Hematopoietic multipotent progenitor cell treated with erythropoietin and hydrocortisone succinate and interleukin-3 and kit ligand, for 6 days (in vitro differentiated cells): ENCODE measurements at regions not wholly inside any gene's neighbourhood (a gene's known extent, or its start where the extent isn't known, plus 50 kb on each side); places are given as distances from the start of the nearest gene placed in this dataset.

Experiments used
- DNase-seq: peaks from one replicate; pipeline ENCODE4 v3.0.0-alpha.2; 2015

DNA sequence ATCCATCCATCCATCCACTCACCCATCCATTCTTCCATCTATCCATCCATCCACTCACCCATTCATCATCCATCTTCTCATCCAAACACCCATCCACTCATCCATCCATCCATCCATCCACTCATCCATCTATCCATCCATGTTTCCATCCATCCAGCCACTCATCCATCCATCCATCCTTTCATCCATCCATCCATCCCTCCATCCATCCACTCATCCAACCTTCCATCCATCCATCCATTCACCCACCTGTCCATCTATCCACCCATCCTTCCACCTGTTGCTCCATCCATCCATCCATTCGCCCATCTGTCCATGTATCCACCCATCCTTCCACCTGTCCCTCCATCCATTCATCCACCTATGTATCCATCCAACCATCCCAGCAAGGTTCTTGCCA, 378.4 kb upstream of the PFKP start:
- no peak for DNase-seq

- no peak for DNase-seq
Observed at GRCh38 chr10:2686691-2687090, 380.7 kb upstream of the PFKP start.

DNA sequence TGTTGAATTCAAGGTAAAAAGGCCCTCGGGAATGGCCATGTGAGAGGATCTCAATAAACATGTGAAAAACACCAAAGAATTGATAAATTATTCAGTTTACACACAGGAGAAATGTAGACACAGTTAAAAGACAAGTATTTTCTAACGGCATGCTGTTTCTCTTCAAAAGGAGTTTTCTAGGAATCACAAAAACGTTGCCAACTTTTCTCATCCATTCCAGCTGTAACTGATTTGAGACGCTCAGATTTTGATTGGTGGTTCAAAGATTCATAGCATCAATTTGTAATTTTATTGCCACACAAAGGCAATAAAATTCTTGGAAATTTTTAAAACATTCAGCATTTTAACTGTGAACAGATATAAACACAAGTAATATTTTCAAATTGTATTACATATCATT, 384.9 kb upstream of the PFKP start:
- no peak for DNase-seq

GRCh38 chr10:2681891-2682290, 385.5 kb upstream of the PFKP start:
- DNase-seq = no peak

DNA sequence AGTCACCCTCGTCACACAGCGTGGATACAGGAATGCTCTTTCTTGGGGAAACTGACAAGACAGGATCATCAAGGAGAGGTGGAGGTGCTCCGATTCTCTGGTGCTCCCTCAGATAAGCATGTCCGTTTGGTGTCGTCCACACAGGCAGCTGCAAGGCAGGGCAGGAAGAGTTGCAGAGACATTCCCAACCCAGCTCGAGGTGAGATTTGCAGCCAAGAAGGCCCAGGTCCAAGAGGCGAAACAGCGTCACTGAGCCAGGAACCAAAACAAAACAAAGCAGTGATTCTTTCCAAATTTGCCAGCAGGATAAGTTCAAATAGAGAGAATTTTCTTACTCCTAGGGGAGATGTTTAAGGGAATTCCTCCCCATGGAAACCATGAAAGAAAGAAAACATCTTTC, 386.5 kb upstream of the PFKP start:
- DNase-seq = no peak

DNA sequence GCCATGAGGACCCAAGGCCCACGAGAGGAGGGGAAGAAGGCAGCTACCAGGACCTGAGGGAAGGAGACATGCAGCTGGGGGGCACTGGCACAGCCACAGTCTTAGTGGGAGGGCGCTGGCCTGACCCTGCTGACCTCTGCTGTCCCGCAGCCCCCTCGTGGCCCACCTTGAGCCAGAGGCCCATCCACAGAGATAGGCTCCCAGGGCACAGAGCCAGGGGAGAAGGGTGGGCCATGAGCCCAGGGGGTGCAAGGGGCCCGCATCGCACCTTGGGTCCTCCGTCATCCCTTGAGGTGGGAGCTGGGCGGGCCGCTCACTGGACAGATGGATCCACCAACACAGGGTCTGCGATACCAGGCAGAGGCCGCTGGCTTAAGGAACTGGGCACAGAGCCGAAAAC, 387.7 kb upstream of the PFKP start:
- no peak for DNase-seq

DNA sequence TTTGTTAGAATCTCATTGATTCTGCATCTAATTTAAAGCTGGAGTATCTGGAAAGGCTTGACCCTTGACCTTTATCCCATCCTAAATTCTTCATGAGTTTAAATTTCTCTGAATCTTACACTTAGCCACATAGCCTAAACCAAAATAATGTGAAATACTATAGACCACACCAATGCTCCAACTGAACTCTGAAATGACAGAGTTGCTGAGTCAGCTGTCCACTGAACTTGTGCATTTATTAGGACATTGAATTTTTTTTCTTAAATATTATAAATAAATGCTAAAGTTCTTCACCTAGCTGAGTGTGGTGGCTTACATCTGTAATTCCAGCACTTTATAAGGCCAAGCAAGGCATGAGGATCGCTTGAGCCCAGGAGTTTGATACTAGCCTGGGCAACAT, 390.9 kb upstream of the PFKP start:
- no peak for DNase-seq

GRCh38 chr10:2674451-2674850, 392.9 kb upstream of the PFKP start:
- no peak for DNase-seq

DNA sequence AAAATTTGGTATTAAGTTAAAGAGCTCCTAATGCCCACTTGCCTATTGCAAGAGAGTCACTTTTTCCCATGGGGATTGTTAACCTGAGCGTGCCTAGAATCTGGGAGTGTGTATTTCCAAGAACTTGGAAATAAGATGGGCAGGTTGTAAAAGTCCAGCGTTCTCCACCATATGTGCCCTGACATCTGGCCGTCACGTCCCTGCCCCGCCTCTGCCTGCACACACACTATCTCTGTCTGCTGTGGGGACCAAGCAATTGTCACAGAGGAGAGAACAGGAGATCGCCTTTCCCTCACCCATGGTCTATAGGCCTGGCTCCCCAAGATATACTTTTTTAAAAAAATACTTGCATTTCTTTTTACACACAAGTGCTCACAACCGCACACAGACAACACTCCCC, 396.5 kb upstream of the PFKP start:
- no peak for DNase-seq

- DNase-seq = no peak
Observed at GRCh38 chr10:2665772-2666171, 401.6 kb upstream of the PFKP start.

- DNase-seq = no peak
Observed at GRCh38 chr10:2660276-2660675, 407.1 kb upstream of the PFKP start.

GRCh38 chr10:2659660-2660209, 407.6 kb upstream of the PFKP start:
- DNase-seq = no peak

DNA sequence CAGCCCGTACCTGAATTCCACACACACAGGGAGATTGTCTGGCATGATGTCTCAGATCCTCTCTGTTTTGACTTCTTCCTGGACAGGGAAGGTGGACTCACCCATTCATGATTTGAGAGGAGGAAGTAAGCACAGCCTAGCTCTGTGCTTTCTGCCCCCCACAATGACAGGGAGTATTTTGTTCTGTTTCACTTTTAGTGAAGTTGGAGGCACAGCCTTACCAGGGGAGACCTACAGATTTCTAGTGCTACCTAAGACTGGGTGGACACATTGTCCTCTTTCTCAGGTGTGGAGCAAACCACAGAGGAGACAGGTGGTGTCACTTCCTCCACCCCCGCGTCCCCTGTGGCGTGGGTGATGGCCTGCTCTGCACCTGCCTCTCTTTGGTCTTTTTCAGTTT, 408.6 kb upstream of the PFKP start:
- DNase-seq = no peak

DNA sequence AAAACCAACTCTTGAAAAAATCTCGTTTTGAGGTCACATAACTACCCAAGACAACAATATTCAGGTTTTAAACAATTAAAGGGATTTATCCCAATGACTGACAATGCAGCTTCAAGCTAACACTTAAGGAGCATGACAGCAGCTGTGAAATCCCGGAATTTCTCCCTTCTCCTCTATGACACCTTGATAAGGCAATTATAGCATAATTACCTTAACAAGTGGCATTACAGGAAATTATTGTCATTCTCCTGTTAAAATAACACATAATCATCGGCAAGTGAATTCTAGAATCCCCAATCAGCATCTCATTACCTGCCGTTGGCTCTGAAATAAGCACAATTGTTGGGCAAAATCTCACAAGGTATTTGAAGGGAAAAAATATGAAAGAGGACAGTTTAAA, 417.0 kb upstream of the PFKP start:
- no peak for DNase-seq

DNA sequence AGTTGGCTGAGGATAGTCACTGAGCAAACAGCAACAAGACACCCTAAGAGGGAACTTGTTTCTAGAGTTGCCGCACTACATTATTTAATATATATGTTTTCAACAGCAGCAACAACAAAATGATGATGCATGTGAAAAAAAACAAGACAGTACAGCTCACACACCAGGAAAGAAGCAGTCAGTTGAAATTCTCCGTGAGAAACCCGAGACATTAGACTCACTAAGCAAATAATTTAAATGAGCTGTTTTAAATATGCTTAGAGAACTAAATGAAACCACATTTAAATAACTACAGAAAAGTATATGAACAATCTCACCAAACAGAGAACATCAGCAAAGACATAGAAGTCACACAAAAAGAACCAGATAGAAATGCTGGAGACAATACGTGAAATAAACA, 426.3 kb upstream of the PFKP start:
- DNase-seq = no peak

- DNase-seq = peak; percentile 44
Observed at GRCh38 chr10:2633630-2634029, 433.7 kb upstream of the PFKP start.

GRCh38 chr10:2631557-2632205, 435.7 kb upstream of the PFKP start:
- DNase-seq = no peak

DNA sequence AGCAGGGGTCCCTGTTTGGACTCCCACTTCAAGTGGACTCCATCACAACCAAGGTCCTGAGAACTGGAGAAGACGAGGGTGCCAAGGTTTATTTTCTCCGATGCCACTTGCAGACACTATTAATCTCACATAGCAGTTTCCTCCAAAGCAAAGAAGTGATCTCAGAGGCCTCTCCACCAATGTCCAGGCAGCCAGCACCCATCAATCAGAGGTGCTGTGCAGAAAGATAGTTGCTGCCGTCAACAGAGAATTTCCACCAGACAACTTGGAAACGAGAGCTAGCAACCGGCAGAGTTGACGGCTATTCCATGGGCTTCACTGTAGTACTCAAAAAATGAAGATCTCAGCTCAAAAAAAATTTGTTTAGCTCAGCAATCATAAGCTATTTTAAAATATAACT, 438.6 kb upstream of the PFKP start:
- no peak for DNase-seq

GRCh38 chr10:2627969-2628368, 439.4 kb upstream of the PFKP start:
- DNase-seq = no peak

DNA sequence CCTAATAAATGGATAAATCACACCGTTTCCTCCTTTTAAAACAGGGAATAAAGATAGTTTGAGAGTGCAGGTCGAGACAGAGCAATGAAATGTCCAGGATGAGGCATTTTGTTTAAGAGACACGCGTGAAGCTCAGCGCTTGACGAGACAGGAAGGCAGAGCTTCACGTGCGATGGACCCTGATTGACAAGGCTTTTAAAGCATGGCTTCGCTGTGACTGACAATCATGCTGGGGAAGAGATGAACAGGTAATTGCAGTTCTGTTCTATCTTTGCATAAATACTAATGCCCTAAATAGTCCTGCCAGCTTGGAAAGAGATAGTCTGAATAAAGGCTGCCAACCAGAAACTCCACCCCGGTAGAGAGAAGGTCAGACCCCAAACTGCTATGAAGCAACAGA, 442.3 kb upstream of the PFKP start:
- no peak for DNase-seq

DNA sequence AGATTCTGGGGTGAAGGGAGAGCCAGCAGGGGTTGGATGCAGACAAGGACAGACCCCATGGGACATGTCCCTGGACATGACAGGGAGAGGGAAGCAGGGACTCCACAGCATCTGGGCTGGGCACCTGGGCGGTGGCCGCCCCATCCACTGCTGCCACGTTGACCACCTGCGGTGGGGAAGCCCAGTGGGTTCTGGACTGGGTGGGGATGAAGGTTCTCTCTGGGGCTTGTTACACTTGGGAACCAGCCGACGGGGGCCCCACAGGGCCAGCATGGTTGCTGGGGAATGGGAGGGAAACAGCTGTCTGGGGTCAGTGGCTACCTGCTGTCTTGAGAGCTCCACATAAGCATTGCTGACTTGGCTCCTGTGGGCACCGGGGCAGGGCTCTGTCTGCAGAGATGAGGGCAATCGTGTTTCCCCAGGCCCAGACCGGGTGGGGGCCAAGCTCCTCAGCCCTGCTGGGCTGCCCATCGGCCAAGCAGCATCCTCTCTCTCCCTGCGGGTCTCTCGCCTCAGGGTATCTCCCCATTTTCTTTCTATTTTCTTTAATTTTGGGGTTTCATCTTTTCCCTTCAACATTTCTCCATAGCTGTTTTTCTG, 443.6 kb upstream of the PFKP start:
- DNase-seq = no peak

GRCh38 chr10:2620827-2621521, 446.4 kb upstream of the PFKP start:
- no peak for DNase-seq

GRCh38 chr10:2619916-2620315, 447.4 kb upstream of the PFKP start:
- peak; percentile 84 for DNase-seq

GRCh38 chr10:2619472-2619871, 447.9 kb upstream of the PFKP start:
- peak; percentile 72 for DNase-seq
